Ovary (tissue), 1 donor: ENCODE measurements at regions not wholly inside any gene's neighbourhood (a gene's known extent, or its start where the extent isn't known, plus 50 kb on each side); places are given as distances from the start of the nearest gene placed in this dataset.

Experiments
- EP300 ChIP-seq: sonication (generic); formaldehyde crosslinking; IDR thresholded peaks from one replicate; pipeline ENCODE4 v1.6.1; 2017; ENCODE audit warnings: antibody characterized with exemption
- POLR2A ChIP-seq: fragments of 450-650 bp; IDR thresholded peaks from one replicate; pipeline ENCODE4 v1.6.1; 2017; ENCODE audit warnings: antibody characterized with exemption, mild to moderate bottlenecking, moderate library complexity

GRCh38 chr1:34444516-34444915, 267.8 kb downstream of the C1orf94 start:
- TF ChIP-seq POLR2A (no peak), EP300 (no peak)
